ENCODE measurements at regions not wholly inside any gene's neighbourhood (a gene's known extent, or its start where the extent isn't known, plus 50 kb on each side); places are given as distances from the start of the nearest gene placed in this dataset.
"Not testable (repeated sequence)": the region's sequence is repeated elsewhere in the genome, so short reads cannot be mapped to it uniquely, and the experiment has no call there.

DNA sequence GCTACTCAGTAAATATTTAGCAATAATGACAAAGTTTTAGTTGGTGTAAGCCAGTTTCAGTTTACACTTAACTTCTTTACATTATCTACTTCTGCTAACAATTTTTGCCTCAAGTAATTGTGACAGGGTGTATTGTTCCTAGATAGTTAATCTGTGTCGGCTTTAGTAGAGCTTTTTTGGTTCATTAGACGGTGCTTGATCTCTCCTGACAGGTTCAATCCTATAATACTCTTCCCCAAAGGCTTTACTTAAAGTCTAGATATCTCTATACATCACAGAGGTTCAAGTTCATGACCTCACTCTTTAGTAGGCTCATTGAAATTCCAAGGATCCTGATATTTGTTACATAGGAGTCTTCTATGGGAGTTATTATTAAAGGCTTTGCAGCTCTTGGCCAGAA lies 365.6 kb upstream of the DPPA4 start:
- H3K4me3 ChIP-seq (IDR thresholded peaks at IDR 0.05; ENCODE audit: insufficient read depth, low read depth, low read length), result no peak overlapping the region
- H3K27me3 ChIP-seq (ENCODE audit: insufficient read depth, low read depth), result no peaks in the 10 kb centered on the region
- TF ChIP-seq, protein P1, sequence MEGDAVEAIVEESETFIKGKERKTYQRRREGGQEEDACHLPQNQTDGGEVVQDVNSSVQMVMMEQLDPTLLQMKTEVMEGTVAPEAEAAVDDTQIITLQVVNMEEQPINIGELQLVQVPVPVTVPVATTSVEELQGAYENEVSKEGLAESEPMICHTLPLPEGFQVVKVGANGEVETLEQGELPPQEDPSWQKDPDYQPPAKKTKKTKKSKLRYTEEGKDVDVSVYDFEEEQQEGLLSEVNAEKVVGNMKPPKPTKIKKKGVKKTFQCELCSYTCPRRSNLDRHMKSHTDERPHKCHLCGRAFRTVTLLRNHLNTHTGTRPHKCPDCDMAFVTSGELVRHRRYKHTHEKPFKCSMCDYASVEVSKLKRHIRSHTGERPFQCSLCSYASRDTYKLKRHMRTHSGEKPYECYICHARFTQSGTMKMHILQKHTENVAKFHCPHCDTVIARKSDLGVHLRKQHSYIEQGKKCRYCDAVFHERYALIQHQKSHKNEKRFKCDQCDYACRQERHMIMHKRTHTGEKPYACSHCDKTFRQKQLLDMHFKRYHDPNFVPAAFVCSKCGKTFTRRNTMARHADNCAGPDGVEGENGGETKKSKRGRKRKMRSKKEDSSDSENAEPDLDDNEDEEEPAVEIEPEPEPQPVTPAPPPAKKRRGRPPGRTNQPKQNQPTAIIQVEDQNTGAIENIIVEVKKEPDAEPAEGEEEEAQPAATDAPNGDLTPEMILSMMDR (conservative IDR thresholded peaks at IDR 0.05; ENCODE audit: low read depth, low read length), result no peak
- H3K79me2 ChIP-seq (ENCODE audit: insufficient read depth, low read depth), result no peaks in the 10 kb centered on the region
- no peaks in the 10 kb centered on the region for H4K20me1 ChIP-seq (ENCODE audit: insufficient read depth)
- peak overlapping the region; percentile 30; the same call in 1 of the 2 replicates for H3K27ac ChIP-seq
- H2AFZ ChIP-seq (ENCODE audit: low read depth), result no peak overlapping the region
- peak overlapping the region; percentile 70; the same call in 1 of the 2 replicates for H3K4me2 ChIP-seq
- H3K4me1 ChIP-seq (ENCODE audit: low read depth, poor library complexity, severe bottlenecking), result peaks cover 26% of the 10 kb centered on the region
- no peak overlapping the region for H3K9ac ChIP-seq
- no peaks in the 10 kb centered on the region for H3K36me3 ChIP-seq (ENCODE audit: insufficient read depth)

DNA sequence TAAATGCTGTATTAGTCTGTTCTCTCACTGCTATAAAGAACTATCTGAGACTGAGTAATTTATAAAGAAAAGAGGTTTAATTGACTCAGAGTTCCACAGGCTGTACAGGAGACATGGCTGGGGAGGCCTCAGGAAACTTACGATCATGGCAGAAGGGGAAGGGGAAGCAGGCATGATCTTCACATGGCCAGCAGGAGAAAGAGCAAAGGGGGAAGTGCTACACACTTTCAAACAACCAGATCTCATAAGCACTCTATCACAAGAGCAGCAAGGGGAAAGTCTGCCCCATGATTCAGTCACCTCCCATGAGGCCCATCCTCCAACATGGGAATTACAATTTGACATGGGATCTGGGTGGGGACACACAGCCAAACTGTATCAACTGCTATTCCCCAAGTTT lies 367.8 kb upstream of the DPPA4 start:
- H3K4me1 ChIP-seq (ENCODE audit: low read depth, poor library complexity, severe bottlenecking), result peaks cover 26% of the 10 kb centered on the region
- H3K27ac ChIP-seq; H3K9ac ChIP-seq; H3K4me2 ChIP-seq; H2AFZ ChIP-seq (ENCODE audit: low read depth); H3K4me3 ChIP-seq (IDR thresholded peaks at IDR 0.05; ENCODE audit: insufficient read depth, low read depth, low read length); H3K79me2 ChIP-seq (ENCODE audit: insufficient read depth, low read depth); H3K36me3 ChIP-seq (ENCODE audit: insufficient read depth); H3K27me3 ChIP-seq (ENCODE audit: insufficient read depth, low read depth); H4K20me1 ChIP-seq (ENCODE audit: insufficient read depth): not testable (repeated sequence)

DNA sequence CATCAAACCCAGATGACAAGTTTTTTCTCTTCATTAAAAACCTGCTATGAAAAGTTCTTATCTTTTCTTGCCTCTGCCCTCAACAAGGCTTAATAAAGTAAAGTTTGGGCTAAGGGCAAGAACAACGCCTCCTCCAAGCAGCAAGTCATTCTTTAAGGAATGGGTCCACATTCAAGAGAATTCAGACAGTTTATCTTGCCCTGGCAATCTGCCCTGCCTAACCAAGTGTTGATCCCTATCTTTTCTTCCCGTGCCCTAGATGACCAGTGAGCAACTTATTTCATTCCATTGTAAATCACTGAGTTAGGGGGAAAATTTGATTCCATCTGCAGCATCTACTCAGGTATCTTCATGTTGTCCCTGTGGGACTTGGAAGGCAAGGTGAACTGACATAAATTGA lies 370.3 kb upstream of the DPPA4 start:
- Histone ChIP-seq H3K9ac (no peak overlapping the region), H3K4me3 (IDR thresholded peaks at IDR 0.05; ENCODE audit: insufficient read depth, low read depth, low read length) (no peak overlapping the region), H3K4me2 (no peak overlapping the region), H3K27ac (no peak overlapping the region), H4K20me1 (ENCODE audit: insufficient read depth) (no peaks in the 10 kb centered on the region), H2AFZ (ENCODE audit: low read depth) (no peak overlapping the region), H3K36me3 (ENCODE audit: insufficient read depth) (no peaks in the 10 kb centered on the region), H3K4me1 (ENCODE audit: low read depth, poor library complexity, severe bottlenecking) (peaks cover 8% of the 10 kb centered on the region), H3K27me3 (ENCODE audit: insufficient read depth, low read depth) (no peaks in the 10 kb centered on the region), H3K79me2 (ENCODE audit: insufficient read depth, low read depth) (no peaks in the 10 kb centered on the region)
- TF ChIP-seq, protein P1 (conservative IDR thresholded peaks at IDR 0.05; ENCODE audit: low read depth, low read length), result no peak

DNA sequence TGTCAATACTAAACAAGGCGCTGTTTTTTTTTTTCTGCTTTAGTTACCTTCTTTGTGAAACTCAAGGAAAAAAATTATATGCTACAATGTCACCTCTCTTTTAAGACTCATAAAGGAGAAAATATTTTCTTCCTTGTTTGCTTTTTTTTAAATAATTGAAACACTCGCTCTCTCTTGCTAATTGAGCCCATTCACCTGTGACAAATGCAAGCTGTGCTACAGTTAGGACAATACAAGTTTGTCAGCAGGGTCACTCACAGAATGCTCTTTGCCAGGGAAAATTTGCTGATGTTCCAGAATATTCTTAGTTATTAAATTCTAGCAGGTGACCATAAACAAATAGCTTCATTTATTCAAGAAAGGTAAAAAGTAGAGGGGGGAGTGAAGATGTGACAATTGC lies 375.9 kb upstream of the DPPA4 start:
- H3K4me1 ChIP-seq (ENCODE audit: low read depth, poor library complexity, severe bottlenecking), result no peaks in the 10 kb centered on the region
- H3K27ac ChIP-seq, result no peak overlapping the region
- TF ChIP-seq, protein P1 (conservative IDR thresholded peaks at IDR 0.05; ENCODE audit: low read depth, low read length), result no peak
- no peaks in the 10 kb centered on the region for H3K27me3 ChIP-seq (ENCODE audit: insufficient read depth, low read depth)
- no peak overlapping the region for H3K4me2 ChIP-seq
- H3K9ac ChIP-seq, result no peak overlapping the region
- H2AFZ ChIP-seq (ENCODE audit: low read depth), result no peak overlapping the region
- H3K79me2 ChIP-seq (ENCODE audit: insufficient read depth, low read depth), result no peaks in the 10 kb centered on the region
- H3K36me3 ChIP-seq (ENCODE audit: insufficient read depth), result no peaks in the 10 kb centered on the region
- no peak overlapping the region for H3K4me3 ChIP-seq (IDR thresholded peaks at IDR 0.05; ENCODE audit: insufficient read depth, low read depth, low read length)
- no peaks in the 10 kb centered on the region for H4K20me1 ChIP-seq (ENCODE audit: insufficient read depth)

DNA sequence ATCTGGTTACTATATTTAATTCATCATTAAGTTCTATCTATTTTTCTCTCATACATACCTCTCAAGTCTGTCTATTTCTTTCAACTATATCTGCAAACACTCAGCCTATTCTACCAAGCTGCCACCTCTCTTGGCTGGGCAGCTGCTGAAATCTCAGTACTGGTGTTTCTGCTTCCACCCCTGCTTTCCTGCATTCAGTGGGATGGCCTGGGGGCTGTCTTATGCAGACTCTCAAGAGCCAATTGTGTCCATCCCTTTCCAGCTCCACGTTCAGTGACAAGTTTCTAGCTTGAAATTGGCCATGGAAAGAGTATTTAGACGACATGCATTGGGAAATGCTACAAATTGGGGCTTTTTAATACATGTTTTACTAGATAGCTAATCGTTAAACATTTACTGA lies 378.4 kb upstream of the DPPA4 start:
- Histone ChIP-seq H3K4me1 (ENCODE audit: low read depth, poor library complexity, severe bottlenecking) (no peaks in the 10 kb centered on the region), H3K9ac (no peak overlapping the region), H3K27me3 (ENCODE audit: insufficient read depth, low read depth) (no peaks in the 10 kb centered on the region), H3K79me2 (ENCODE audit: insufficient read depth, low read depth) (no peaks in the 10 kb centered on the region), H2AFZ (ENCODE audit: low read depth) (no peak overlapping the region), H3K4me2 (no peak overlapping the region), H4K20me1 (ENCODE audit: insufficient read depth) (no peaks in the 10 kb centered on the region), H3K27ac (no peak overlapping the region), H3K4me3 (IDR thresholded peaks at IDR 0.05; ENCODE audit: insufficient read depth, low read depth, low read length) (no peak overlapping the region), H3K36me3 (ENCODE audit: insufficient read depth) (no peaks in the 10 kb centered on the region)
- TF ChIP-seq, protein P1 (conservative IDR thresholded peaks at IDR 0.05; ENCODE audit: low read depth, low read length), result no peak
